ENCODE measurements at regions not wholly inside any gene's neighbourhood (a gene's known extent, or its start where the extent isn't known, plus 50 kb on each side); places are given as distances from the start of the nearest gene placed in this dataset.
"Not testable (repeated sequence)": the region's sequence is repeated elsewhere in the genome, so short reads cannot be mapped to it uniquely, and the experiment has no call there.

- TF ChIP-seq CTCF (IDR thresholded peaks at IDR 0.05); ZFX (IDR thresholded peaks at IDR 0.05; ENCODE audit: borderline replicate concordance): not testable (repeated sequence)
Measured at GRCh38 chr16:31988595-31989581, 115.3 kb downstream of the ZNF267 start.

Measured in 22Rv1 (cell line).